KBM-7 (cell line): ENCODE measurements at regions not wholly inside any gene's neighbourhood (a gene's known extent, or its start where the extent isn't known, plus 50 kb on each side); places are given as distances from the start of the nearest gene placed in this dataset.
"Not testable (repeated sequence)": the region's sequence is repeated elsewhere in the genome, so short reads cannot be mapped to it uniquely, and the experiment has no call there.

Experiments
- DNase-seq: peaks from one replicate; pipeline ENCODE4 v3.0.0-alpha.2; 2015
- in situ Hi-C: fragments of 300-500 bp; cut with MboI; formaldehyde crosslinking; loops from 2 replicates; pipeline ENCODE4 v1.14.3; 2020; ENCODE audit warnings: low sequenced_read_pairs, low pct_unique_long_range_greater_than_20kb, mixed read lengths

- in situ Hi-C loops: no loop called here
- DNase-seq: no peak
Measured at GRCh38 chr5:96123418-96123817, 161.8 kb upstream of the ELL2 start.

GRCh38 chr5:96121364-96121763, 159.7 kb upstream of the ELL2 start:
- DNase-seq: no peak
- in situ Hi-C loops: no loop called here

GRCh38 chr5:96120120-96120519, 158.5 kb upstream of the ELL2 start:
- in situ Hi-C loops: no loop called here
- no peak for DNase-seq

DNA sequence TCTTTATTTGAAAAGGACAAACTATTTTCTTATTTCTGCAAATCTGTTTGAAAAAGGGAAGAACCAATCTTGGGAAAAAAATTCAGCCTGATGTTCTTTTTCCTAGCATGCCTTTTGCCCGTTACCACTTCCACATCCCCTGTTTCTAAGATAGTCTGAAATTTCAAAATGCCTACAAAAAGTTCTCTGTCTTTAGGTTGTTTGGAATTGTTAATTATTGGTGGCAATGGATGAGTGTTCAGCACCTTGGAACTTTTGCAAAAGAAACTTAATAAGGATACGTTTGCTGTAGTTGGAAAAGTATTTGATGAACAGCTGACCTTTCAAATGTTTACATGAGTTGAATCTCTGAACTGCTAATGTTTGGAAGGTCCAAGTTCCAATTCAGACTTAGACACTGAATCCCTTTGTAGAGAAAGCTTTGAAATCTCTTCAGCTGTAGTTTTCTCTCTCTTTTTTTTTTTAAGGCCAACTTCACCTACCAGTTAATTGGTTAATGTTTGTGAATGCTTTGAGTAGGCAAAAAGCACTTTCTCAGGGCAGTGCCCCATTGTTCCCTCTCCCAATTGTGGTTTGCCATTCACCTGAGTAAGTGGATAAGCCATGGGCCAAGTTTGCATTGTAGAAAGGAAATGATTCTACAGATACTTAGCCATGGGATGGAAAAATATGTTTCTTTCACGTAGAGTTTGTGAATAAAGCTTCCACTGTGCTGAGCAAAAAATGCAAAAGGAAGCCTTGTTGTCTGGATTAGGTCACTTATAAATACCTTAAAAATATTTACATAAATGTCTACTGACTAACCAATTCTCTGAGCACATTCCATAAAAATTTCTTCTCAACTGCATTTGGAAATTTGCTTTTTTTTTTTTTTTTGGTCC, 156.4 kb upstream of the ELL2 start:
- in situ Hi-C loops: no loop called here
- DNase-seq: no peak

DNA sequence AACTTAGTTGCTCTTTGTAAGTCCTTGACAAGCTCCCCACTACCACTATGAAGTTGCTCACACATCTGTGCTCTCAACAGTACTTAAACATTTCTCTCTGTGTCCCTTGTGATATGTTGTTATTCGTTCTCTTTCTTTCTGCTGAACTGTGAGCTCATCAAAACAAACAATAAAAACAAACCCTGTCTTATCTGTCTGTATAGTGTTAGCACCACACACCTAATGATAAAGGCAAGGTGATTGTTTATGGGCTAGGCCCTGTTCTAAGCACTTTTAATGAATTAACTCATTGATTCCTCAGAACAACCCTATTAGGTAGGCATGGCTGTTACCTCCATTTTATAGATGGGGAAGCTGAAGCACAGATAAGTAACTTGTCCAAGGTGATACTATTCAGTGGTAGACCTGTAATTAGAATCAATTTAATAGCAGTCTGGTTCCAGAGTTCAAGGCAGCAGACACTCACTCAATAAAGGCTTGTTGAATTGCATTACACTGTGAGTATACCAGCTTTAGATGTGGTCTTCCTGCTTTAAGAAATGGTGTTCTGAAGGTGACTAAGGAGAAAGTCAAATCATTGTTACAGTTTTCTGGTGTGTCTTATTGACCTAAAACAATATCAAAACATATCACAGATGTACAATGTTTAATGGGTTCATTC, 153.6 kb upstream of the ELL2 start:
- no peak for DNase-seq
- in situ Hi-C loops: no loop called here

DNA sequence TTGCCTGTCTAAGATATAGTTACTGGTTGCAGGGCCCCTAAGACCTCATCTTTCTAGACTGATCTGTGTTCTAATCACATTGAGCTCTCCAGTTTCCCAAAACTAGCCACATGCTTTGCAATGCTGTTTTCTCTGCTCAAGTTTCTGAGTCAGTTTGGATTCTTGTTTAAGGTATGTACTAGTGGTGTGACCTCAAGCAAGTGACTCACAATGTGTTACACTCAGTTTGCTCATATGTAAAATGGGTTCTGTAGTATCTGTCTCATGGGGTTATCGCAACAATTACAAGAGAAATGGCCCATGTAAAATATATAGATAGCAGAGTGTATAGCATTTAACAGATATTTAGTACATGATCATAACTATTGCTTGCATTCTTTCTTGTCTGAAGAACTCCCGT, 153.1 kb upstream of the ELL2 start:
- in situ Hi-C loops: no loop called here
- DNase-seq: no peak

GRCh38 chr5:96113170-96113939, 151.7 kb upstream of the ELL2 start:
- in situ Hi-C loops: no loop called here
- DNase-seq: no peak

DNA sequence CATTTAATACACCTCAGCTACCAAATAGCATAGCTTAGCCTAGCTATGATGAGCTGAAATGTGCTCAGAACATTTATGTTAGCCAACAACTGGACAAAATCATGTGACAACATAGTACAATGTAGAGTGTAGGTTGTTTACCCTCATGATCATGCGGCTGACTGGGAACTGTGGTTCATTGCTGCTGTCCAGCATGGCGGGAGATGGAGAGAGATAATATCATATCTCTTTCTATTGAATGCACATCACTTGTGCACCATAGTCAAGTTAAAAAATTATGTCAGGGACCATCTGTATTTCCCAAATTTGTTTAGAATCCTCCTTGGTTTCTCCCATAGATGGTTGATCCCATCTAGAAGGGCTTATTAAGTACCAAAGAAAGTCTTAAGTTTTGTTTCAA, 151.1 kb upstream of the ELL2 start:
- in situ Hi-C loops: no loop called here
- no peak for DNase-seq

GRCh38 chr5:96112123-96112670, 150.5 kb upstream of the ELL2 start:
- in situ Hi-C loops: no loop called here
- DNase-seq: no peak

- no peak for DNase-seq
- in situ Hi-C loops: no loop called here
Measured at GRCh38 chr5:96111080-96111756, 149.6 kb upstream of the ELL2 start.

DNA sequence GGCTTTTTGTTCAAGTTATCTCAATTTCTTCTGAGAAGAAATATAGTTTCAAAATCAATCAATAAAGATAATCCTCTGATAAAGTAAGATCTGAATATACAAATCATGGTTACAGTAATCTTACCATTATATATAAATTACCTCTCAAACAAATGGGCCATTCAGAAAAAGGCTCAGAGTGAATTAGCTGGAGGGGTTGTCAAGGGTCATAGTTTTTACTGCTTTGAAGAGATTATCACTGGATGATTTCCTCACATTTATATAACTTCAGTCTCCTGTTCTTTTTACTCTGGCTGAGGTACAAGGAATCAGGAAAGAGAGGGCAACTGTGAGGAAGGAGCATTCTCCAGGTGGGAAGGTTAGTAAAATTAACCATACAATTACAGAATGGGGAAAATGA, 148.6 kb upstream of the ELL2 start:
- in situ Hi-C loops: no loop called here
- no peak for DNase-seq

DNA sequence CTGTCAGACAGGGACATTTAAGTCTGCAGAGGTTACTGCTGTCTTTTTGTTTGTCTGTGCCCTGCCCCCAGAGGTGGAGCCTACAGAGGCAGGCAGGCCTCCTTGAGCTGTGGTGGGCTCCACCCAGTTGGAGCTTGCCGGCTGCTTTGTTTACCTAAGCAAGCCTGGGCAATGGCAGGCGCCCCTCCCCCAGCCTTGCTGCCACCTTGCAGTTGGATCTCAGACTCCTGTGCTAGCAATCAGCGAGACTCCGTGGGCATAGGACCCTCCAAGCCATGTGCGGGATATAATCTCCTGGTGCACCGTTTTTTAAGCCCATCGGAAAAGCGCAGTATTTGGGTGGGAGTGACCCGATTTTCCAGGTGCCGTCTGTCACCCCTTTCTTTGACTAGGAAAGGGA, 147.0 kb upstream of the ELL2 start:
- in situ Hi-C loops, DNase-seq: not testable (repeated sequence)

DNA sequence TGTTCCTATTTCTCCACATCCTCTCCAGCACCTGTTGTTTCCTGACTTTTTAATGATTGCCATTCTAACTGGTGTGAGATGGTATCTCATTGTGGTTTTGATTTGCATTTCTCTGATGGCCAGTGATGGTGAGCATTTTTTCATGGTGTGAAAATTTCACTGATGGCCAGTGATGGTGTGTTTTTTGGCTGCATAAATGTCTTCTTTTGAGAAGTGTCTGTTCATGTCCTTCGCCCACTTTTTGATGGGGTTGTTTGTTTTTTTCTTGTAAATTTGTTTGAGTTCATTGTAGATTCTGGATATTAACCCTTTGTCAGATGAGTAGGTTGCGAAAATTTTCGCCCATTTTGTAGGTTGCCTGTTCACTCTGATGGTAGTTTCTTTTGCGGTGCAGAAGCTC, 142.2 kb upstream of the ELL2 start:
- DNase-seq, in situ Hi-C loops: not testable (repeated sequence)

DNA sequence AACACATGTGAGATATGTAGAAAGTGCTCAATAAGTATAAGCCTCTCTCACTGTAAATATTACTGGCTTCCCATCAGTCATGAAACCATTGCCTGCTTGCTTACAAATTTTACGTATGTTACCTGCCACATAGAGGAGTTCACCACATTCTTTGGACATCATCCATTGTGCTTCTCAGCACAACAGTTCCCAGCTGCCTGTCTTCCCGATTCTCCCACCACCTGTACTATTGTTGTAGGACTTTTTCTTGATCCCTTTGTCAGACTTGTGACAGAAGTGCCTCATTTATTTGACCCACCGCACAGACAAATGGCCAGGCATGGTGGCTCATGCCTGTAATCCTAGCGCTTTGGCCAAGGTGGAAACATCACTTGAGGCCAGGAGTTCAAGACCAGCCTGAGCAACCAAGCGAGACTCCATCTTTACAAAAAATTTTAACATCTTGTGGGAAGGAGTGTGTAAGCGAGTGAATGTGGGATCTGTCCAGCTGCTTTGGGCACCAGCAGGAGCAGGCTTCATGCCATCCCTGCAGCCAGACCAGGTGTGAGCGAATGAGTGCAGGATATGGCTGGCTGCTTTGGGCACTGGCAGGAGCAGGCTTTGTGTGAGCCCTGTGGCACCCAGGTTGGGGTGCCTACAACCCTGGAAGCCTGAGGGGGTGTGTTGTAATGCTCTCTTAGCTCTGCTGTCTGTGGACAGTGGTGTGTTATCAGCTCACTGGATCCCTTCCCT, 139.9 kb upstream of the ELL2 start:
- in situ Hi-C loops: no loop called here
- no peak for DNase-seq

DNA sequence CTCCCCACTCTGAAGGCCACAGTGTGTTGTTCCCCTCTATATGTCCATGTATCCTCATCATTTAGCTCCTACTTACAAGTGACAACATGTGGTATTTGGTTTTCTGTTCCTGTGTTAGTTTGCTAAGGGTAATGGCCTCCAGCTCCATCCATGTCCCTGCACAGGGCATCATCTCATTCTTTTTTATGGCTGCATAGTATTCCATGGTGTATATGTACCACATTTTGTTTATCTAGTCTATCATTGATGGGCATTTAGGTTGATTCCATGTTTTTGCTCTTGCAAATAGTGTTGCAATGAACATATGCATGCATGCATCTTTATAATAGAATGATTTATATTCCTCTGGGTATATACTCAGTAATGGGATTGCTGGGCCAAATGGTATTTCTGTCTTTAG, 135.8 kb upstream of the ELL2 start:
- in situ Hi-C loops: not testable (repeated sequence)

DNA sequence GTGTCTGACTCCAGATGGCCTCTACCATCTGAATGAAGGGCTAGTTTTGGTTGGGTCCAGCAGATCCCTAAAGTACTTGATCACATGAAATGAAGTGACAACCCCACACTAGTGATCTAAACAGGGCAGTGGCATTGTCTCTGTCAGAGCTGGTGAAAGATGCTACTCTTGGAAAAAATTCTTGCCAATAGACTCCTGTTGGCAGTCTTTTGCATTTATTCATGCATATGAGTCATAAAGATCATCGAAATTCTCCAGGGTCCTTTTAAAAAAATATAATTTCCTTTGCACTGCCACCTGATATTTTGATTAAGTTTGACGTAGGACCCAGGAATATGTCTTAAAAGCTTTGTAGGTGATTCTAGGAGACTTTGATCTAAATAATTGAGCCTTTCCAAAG, 135.1 kb upstream of the ELL2 start:
- DNase-seq: no peak
- in situ Hi-C loops: no loop called here

More for the DNA sequence above, 135.8 kb upstream of the ELL2 start:
- not testable (repeated sequence) for DNase-seq

DNA sequence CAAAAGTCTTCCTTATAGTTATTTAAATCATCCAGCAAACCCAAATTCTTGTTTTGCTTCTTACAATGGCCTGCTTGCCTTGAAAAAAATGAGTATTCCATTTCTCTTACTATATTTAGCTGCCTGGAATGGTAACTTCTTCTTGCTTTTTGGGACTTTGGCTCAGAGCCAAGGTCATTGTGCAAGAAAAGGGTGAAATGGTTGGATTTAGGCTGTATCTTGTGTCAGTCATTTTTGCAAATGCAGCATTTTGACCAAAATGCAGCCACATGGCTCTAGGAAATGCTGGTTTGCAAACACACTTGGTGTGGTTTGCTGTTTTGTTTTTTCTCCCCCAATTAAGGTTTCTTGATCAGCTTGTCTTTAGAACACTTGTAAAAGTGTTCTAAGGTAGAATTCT, 133.3 kb upstream of the ELL2 start:
- in situ Hi-C loops: no loop called here
- DNase-seq: no peak

GRCh38 chr5:96093890-96094381, 132.3 kb upstream of the ELL2 start:
- DNase-seq: no peak
- in situ Hi-C loops: no loop called here
